ENCODE measurements at regions not wholly inside any gene's neighbourhood (a gene's known extent, or its start where the extent isn't known, plus 50 kb on each side); places are given as distances from the start of the nearest gene placed in this dataset.

DNA sequence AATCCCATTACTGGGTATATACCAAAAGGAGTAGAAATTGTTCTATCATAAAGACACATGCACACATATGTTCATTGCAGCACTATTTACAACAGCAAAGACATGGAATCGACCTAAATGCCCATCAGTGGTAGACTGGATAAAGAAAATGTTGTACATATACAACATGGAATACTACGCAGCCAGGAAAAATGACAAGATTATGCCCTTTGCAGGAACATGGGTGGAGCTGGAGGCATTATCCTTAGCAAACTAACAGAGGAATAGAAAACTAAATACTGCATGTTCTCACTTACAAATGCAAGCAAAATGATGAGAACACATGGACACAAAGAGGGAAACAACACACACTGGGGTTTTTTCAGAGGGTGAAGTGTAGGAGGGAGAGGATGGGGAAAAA is 300.2 kb downstream of the BAMBI start:
- intact Hi-C loops (cut with micrococcal nuclease): no loop called here
- Histone ChIP-seq H3K9ac (ENCODE audit: insufficient read depth in 1 of 2, low read depth in 2 of 2, low read length in 2 of 2) (no peak overlapping the region), H3K9me3 (replicated peaks; ENCODE audit: control insufficient read depth, insufficient read depth, low read depth, low read length) (no peaks in the 10 kb centered on the region), H2AFZ (ENCODE audit: low read depth, low read length) (no peak overlapping the region), H3K27me3 (ENCODE audit: control insufficient read depth in 2 of 2, insufficient read depth in 2 of 2, low read length in 2 of 2) (no peaks in the 10 kb centered on the region), H3K9me1 (ENCODE audit: control insufficient read depth, insufficient read depth, low read length) (no peaks in the 10 kb centered on the region), H4K20me1 (replicated peaks; ENCODE audit: control insufficient read depth, insufficient read depth, low read length) (no peaks in the 10 kb centered on the region), H3K4me1 (replicated peaks in 1 of 2; ENCODE audit: control insufficient read depth in 2 of 2, insufficient read depth in 2 of 2, low read length in 2 of 2) (peaks cover 0 to 9% of the 10 kb centered on the region in 2 experiments; a peak in 2 of 5 replicates), H3K36me3 (ENCODE audit: control insufficient read depth, insufficient read depth, low read length) (no peaks in the 10 kb centered on the region), H3K79me2 (ENCODE audit: control insufficient read depth, insufficient read depth, low read length) (no peaks in the 10 kb centered on the region), H3K4me2 (ENCODE audit: insufficient read depth, low read length) (no peak overlapping the region), H3K4me3 (no peak overlapping the region), H3K27ac (ENCODE audit: extremely low read depth, low read depth, low read length) (no peak overlapping the region)
- FAIRE-seq (peak; percentile 29), ATAC-seq (no peak), DNase-seq (ENCODE audit: extremely low read depth in 1 of 4, low spot score in 3 of 4) (no peak)
- ChIA-PET CTCF (ENCODE audit: low intra/inter-chr PET ratio) (no interaction called here), POLR2A (no interaction called here)
- 39% methylated on average over 2 of the region's 2 CpGs for WGBS (ENCODE audit: insufficient coverage, low coverage, missing lambda C conversion rate)
- in situ Hi-C loops (cut with MboI): no loop called here
- no TSS peak for BruUV-seq (replicated peaks)
- no peak for TF ChIP-seq THRB (CRISPR knock-in tag; conservative IDR thresholded peaks at IDR 0.05)
- no peak for TF ChIP-seq SRSF7 (optimal IDR thresholded peaks at IDR 0.05; ENCODE audit: low read depth, low read length)
- no peak for TF ChIP-seq EGR1 (conservative IDR thresholded peaks at IDR 0.05)
- TF ChIP-seq ZNF518B (CRISPR knock-in tag; IDR thresholded peaks at IDR 0.05): no peak
- TF ChIP-seq MBD1 (CRISPR knock-in tag; IDR thresholded peaks at IDR 0.05): no peak
- TF ChIP-seq, protein P1, sequence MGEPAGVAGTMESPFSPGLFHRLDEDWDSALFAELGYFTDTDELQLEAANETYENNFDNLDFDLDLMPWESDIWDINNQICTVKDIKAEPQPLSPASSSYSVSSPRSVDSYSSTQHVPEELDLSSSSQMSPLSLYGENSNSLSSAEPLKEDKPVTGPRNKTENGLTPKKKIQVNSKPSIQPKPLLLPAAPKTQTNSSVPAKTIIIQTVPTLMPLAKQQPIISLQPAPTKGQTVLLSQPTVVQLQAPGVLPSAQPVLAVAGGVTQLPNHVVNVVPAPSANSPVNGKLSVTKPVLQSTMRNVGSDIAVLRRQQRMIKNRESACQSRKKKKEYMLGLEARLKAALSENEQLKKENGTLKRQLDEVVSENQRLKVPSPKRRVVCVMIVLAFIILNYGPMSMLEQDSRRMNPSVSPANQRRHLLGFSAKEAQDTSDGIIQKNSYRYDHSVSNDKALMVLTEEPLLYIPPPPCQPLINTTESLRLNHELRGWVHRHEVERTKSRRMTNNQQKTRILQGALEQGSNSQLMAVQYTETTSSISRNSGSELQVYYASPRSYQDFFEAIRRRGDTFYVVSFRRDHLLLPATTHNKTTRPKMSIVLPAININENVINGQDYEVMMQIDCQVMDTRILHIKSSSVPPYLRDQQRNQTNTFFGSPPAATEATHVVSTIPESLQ (CRISPR knock-in tag; IDR thresholded peaks at IDR 0.05): no peak
- TF ChIP-seq SMARCA5 (IDR thresholded peaks at IDR 0.05): peak; percentile 88
- TF ChIP-seq, protein P2, sequence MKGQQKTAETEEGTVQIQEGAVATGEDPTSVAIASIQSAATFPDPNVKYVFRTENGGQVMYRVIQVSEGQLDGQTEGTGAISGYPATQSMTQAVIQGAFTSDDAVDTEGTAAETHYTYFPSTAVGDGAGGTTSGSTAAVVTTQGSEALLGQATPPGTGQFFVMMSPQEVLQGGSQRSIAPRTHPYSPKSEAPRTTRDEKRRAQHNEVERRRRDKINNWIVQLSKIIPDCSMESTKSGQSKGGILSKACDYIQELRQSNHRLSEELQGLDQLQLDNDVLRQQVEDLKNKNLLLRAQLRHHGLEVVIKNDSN (CRISPR knock-in tag; IDR thresholded peaks at IDR 0.05): no peak
- no peak for TF ChIP-seq ZNF431 (CRISPR knock-in tag; IDR thresholded peaks at IDR 0.05)
- no peak for TF ChIP-seq U2AF2 (optimal IDR thresholded peaks at IDR 0.05; ENCODE audit: low read depth, low read length)
- no peak for TF ChIP-seq ZNF212 (CRISPR knock-in tag; IDR thresholded peaks at IDR 0.05)
- no peak for TF ChIP-seq ZNF766 (CRISPR knock-in tag; conservative IDR thresholded peaks at IDR 0.05)
- TF ChIP-seq ZNF778 (CRISPR knock-in tag; IDR thresholded peaks at IDR 0.05): no peak
- peak; percentile 66; the same call in 1 of the 2 replicates for TF ChIP-seq ADNP (tag; IDR thresholded peaks at IDR 0.05)
- peak; percentile 100 for TF ChIP-seq ZNF146 (CRISPR knock-in tag; IDR thresholded peaks at IDR 0.05; ENCODE audit: unreplicated experiment)
